Muscle of leg (tissue), 3 donors: ENCODE measurements at regions not wholly inside any gene's neighbourhood (a gene's known extent, or its start where the extent isn't known, plus 50 kb on each side); places are given as distances from the start of the nearest gene placed in this dataset.

Experiments
- DNase-seq: peaks from one replicate; pipeline ENCODE4 v3.0.0; 2013
- H3K27ac ChIP-seq: one replicate; pipeline ENCODE4 v1.5.1; 2013; ENCODE audit warnings: mild to moderate bottlenecking, low read length, control low read depth
- H3K27me3 ChIP-seq: one replicate; pipeline ENCODE4 v1.6.1; 2013; ENCODE audit warnings: low read length; ENCODE audit not compliant: control insufficient read depth, insufficient read depth
- H3K36me3 ChIP-seq: one replicate; pipeline ENCODE4 v1.6.1; 2013; ENCODE audit warnings: low read length; ENCODE audit not compliant: control insufficient read depth, insufficient read depth
- H3K4me1 ChIP-seq: one replicate; pipeline ENCODE4 v1.6.1; 2013; ENCODE audit warnings: low read length; ENCODE audit not compliant: control insufficient read depth, insufficient read depth
- H3K4me3 ChIP-seq: one replicate; pipeline ENCODE4 v1.5.1; 2013; ENCODE audit warnings: low read length, control low read depth
- H3K9me3 ChIP-seq: replicated peaks from 2 replicates; pipeline ENCODE4 v1.6.1; 2013; ENCODE audit warnings: low read depth, low read length; ENCODE audit not compliant: control insufficient read depth
- WGBS: methylation state at CpG from one replicate; pipeline ENCODE4 v1.1.5; 2013; ENCODE audit warnings: missing lambda C conversion rate; ENCODE audit not compliant: insufficient coverage; 5-methylcytosine and 5-hydroxymethylcytosine counted together

DNA sequence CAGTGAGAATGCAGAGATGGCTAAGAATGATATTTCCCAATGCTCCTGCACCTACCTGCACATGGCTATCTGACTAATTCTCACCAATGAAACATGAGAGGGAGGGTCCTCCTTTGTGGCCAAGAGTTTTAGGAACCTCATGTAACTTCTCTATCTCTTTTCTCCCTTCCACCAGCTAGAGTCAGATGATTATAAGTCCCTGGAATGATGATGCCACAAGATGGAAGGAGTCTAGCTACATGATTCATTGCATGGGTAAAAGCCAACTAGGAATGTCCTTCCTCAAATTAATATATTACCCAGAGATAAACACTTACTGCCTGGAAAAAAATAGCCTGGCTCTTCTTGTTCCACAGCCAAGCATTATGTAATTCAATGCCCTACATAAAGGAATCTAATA lies 55.1 kb upstream of the AASS start:
- Histone ChIP-seq H3K4me1 (no peaks in the 10 kb centered on the region), H3K9me3 (no peaks in the 10 kb centered on the region), H3K27me3 (no peaks in the 10 kb centered on the region), H3K36me3 (no peaks in the 10 kb centered on the region), H3K27ac (no peak overlapping the region), H3K4me3 (no peak overlapping the region)
- no peak for DNase-seq

DNA sequence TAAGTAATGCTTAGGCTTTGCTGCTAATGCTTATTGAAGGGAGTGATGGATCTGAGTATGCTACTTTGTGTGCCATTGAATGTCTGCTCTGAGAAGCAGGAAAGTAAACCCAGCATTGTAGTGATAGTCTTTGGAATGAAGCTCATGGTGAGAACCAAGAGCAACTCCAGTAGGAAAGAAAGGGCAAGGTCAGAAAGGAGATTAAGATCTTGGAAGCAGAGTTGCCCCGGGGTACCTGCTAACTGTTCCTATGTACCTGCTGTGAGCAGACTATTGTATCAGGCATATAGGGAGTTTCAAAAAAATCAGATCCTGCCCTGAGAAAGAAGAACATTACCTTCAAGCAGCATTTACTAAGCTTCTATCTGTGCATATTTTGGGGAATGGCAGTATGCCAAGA lies 54.5 kb upstream of the AASS start:
- no peaks in the 10 kb centered on the region for H3K4me1 ChIP-seq
- WGBS: no CpG with 5 or more reads among the region's 1 CpG
- no peak overlapping the region for H3K27ac ChIP-seq
- H3K36me3 ChIP-seq: no peaks in the 10 kb centered on the region
- H3K9me3 ChIP-seq: no peaks in the 10 kb centered on the region
- no peaks in the 10 kb centered on the region for H3K27me3 ChIP-seq
- H3K4me3 ChIP-seq: no peak overlapping the region
- DNase-seq: no peak
